ENCODE measurements at regions not wholly inside any gene's neighbourhood (a gene's known extent, or its start where the extent isn't known, plus 50 kb on each side); places are given as distances from the start of the nearest gene placed in this dataset.

DNA sequence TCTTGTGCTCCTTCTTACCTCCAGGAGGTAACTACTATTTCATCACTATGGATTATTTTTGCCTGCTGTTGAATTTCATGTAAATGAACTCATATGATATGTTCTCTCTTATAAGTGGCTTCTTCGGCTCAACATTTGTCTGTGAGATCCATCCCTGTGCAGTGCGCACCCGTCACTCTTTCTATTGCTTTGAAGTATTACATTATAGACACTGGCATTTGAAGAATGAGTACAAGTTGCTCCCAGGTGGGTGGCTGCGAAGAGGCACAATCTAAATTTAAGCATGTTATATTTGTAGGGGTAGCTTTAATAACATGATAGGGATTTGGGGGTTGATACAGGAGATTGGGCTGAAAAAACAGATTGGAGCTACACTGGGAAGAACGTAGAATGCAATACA, 809.7 kb downstream of the CCSER2 start:
- TF ChIP-seq, protein P1, sequence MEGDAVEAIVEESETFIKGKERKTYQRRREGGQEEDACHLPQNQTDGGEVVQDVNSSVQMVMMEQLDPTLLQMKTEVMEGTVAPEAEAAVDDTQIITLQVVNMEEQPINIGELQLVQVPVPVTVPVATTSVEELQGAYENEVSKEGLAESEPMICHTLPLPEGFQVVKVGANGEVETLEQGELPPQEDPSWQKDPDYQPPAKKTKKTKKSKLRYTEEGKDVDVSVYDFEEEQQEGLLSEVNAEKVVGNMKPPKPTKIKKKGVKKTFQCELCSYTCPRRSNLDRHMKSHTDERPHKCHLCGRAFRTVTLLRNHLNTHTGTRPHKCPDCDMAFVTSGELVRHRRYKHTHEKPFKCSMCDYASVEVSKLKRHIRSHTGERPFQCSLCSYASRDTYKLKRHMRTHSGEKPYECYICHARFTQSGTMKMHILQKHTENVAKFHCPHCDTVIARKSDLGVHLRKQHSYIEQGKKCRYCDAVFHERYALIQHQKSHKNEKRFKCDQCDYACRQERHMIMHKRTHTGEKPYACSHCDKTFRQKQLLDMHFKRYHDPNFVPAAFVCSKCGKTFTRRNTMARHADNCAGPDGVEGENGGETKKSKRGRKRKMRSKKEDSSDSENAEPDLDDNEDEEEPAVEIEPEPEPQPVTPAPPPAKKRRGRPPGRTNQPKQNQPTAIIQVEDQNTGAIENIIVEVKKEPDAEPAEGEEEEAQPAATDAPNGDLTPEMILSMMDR (conservative IDR thresholded peaks at IDR 0.05; ENCODE audit: low read depth, low read length) = no peak
- no peak for TF ChIP-seq EZH2 (IDR thresholded peaks at IDR 0.05; ENCODE audit: borderline replicate concordance, low read depth, low read length, poor library complexity, severe bottlenecking)
